Thoracic aorta (tissue), 2 donors: ENCODE measurements at regions not wholly inside any gene's neighbourhood (a gene's known extent, or its start where the extent isn't known, plus 50 kb on each side); places are given as distances from the start of the nearest gene placed in this dataset.

ENCODE experiments used
- ATAC-seq: fragments of 150-250 bp; one replicate; pipeline ENCODE4 v1.8.0; 2017; ENCODE audit warnings: low read depth; ENCODE audit not compliant: insufficient number of reproducible peaks, low FRiP score
- DNase-seq: peaks from one replicate; pipeline ENCODE4 v3.0.0-alpha.2; 2020; ENCODE audit warnings: low spot score
- H3K27ac ChIP-seq, 2 donors: fragments of 200-600 bp; sonication (generic); 1 replicate in 1 of 2; 2 replicates in 1 of 2; pipeline ENCODE4 v1.5.1; 2016; ENCODE audit warnings: mild to moderate bottlenecking in 2 of 2, moderate library complexity in 2 of 2
- H3K27me3 ChIP-seq: fragments of 200-600 bp; sonication (generic); replicated peaks from 2 replicates; pipeline ENCODE4 v1.6.0; 2016; ENCODE audit warnings: mild to moderate bottlenecking; ENCODE audit not compliant: insufficient read depth
- H3K36me3 ChIP-seq: fragments of 200-600 bp; sonication (generic); one replicate; pipeline ENCODE4 v1.5.1; 2016
- H3K4me1 ChIP-seq, 2 donors: fragments of 200-600 bp; sonication (generic); 1 replicate in 1 of 2; 2 replicates in 1 of 2; pipeline versions ENCODE4 v1.5.1 to v1.6.0; 2016; ENCODE audit warnings: low read depth in 2 of 2, mild to moderate bottlenecking in 1 of 2; ENCODE audit not compliant: control insufficient read depth in 1 of 2
- H3K4me3 ChIP-seq: fragments of 200-600 bp; sonication (generic); 2 replicates; pipeline ENCODE4 v1.5.1; 2016; ENCODE audit warnings: mild to moderate bottlenecking
- H3K9me3 ChIP-seq: fragments of 200-600 bp; sonication (generic); 2 replicates; pipeline ENCODE4 v1.5.1; 2016
- TF ChIP-seq, protein P1 (sequence below): fragments of 200-600 bp; sonication (generic); IDR thresholded peaks from one replicate; pipeline ENCODE4 v1.5.1; 2019; ENCODE audit warnings: antibody characterized with exemption

DNA sequence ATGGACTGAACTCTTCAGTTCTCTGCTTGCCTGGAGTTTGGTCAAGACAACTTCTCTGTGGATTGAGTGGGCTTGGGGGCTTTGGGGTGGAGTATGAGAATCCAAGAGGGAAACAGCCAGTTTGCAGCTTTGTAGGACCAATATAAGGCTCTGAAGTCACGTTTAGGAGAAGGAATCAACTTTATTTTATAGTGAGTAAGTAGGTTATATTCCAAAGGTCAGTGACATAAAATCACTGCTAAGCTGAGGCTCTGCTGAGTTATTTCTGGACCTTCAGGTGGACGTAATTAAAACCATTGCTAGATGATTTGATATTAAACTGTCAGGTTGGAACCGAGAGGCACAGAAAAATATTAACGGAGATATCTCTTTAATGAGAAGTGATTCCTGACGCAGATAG is 514.4 kb downstream of the DMAC1 start:
- no peak overlapping the region for H3K27ac ChIP-seq
- no peaks in the 10 kb centered on the region for H3K4me1 ChIP-seq
- no peaks in the 10 kb centered on the region for H3K27me3 ChIP-seq
- no peaks in the 10 kb centered on the region for H3K9me3 ChIP-seq
- no peak for DNase-seq
- TF ChIP-seq, protein P1, sequence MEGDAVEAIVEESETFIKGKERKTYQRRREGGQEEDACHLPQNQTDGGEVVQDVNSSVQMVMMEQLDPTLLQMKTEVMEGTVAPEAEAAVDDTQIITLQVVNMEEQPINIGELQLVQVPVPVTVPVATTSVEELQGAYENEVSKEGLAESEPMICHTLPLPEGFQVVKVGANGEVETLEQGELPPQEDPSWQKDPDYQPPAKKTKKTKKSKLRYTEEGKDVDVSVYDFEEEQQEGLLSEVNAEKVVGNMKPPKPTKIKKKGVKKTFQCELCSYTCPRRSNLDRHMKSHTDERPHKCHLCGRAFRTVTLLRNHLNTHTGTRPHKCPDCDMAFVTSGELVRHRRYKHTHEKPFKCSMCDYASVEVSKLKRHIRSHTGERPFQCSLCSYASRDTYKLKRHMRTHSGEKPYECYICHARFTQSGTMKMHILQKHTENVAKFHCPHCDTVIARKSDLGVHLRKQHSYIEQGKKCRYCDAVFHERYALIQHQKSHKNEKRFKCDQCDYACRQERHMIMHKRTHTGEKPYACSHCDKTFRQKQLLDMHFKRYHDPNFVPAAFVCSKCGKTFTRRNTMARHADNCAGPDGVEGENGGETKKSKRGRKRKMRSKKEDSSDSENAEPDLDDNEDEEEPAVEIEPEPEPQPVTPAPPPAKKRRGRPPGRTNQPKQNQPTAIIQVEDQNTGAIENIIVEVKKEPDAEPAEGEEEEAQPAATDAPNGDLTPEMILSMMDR, result no peak
- no peak for ATAC-seq
- H3K36me3 ChIP-seq, result no peaks in the 10 kb centered on the region
- H3K4me3 ChIP-seq, result no peak overlapping the region

DNA sequence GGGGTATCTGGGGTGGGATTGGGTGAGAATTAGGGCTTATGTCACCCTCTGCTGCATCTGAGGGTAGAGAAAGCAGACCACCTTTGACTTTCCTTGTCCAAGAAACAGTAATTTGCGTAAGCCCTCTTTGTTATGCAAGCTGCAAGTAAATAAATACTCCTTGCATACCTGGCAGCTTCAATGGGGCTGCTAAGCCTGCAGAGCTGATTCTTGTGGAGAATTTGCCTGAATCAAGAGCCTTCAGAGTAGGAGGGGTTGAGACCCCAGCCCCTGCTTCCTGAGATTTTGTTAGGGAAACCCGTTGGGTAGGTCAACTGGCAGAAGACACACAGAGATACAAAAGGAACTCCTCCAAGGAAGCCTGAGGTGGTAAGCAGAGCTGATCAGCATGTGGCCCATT is 515.1 kb downstream of the DMAC1 start:
- H3K9me3 ChIP-seq, result no peaks in the 10 kb centered on the region
- H3K4me1 ChIP-seq, result no peaks in the 10 kb centered on the region
- H3K4me3 ChIP-seq, result no peak overlapping the region
- TF ChIP-seq, protein P1, result no peak
- no peak for DNase-seq
- ATAC-seq, result no peak
- no peaks in the 10 kb centered on the region for H3K27me3 ChIP-seq
- no peaks in the 10 kb centered on the region for H3K36me3 ChIP-seq
- no peak overlapping the region for H3K27ac ChIP-seq

DNA sequence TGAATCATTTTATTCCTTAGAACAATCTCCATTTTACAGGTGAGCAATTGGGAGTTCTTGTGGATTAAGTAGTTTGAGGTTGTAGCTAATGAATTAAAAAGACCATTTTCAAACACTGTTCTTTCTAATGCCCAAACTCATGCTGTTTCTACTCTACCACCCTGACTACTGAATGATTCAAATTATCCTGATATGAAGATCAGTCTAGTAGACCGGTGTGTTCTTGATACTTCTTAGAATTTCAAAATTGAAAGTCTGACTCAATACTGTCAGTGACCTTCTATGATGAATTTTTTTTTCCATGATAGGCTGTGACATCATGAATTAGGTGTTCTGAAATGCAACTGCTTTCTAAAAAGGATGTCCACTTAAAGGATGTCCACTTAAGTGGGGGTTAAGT is 515.5 kb downstream of the DMAC1 start:
- H3K27ac ChIP-seq, result no peak overlapping the region
- no peaks in the 10 kb centered on the region for H3K4me1 ChIP-seq
- H3K9me3 ChIP-seq, result no peaks in the 10 kb centered on the region
- no peak for ATAC-seq
- TF ChIP-seq, protein P1, result no peak
- no peaks in the 10 kb centered on the region for H3K36me3 ChIP-seq
- H3K4me3 ChIP-seq, result no peak overlapping the region
- no peaks in the 10 kb centered on the region for H3K27me3 ChIP-seq
- no peak for DNase-seq

DNA sequence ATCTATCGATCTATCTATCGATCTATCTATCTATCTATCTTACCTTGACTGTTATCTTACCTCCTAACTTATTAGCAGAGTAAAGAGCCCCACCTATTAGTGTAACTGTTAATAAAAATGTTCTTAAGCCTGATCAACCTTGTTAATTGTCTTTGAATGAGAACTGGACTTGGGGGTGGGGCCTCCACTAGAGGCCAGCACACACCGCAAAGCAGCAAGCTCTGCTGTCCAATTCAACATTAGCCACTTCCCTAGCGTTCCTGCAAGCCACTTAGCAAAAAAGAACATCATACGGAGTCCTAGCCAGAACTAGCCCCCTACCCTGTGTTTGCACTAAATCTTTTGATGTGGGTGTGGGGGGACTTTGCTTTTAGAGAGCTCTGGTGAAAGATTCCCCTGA is 515.8 kb downstream of the KDM4C start:
- TF ChIP-seq, protein P1, result peak; percentile 15
- no peaks in the 10 kb centered on the region for H3K9me3 ChIP-seq
- no peak overlapping the region for H3K4me3 ChIP-seq
- no peaks in the 10 kb centered on the region for H3K36me3 ChIP-seq
- no peaks in the 10 kb centered on the region for H3K27me3 ChIP-seq
- no peaks in the 10 kb centered on the region for H3K4me1 ChIP-seq
- no peak for ATAC-seq
- H3K27ac ChIP-seq, result no peak overlapping the region
- DNase-seq, result no peak

DNA sequence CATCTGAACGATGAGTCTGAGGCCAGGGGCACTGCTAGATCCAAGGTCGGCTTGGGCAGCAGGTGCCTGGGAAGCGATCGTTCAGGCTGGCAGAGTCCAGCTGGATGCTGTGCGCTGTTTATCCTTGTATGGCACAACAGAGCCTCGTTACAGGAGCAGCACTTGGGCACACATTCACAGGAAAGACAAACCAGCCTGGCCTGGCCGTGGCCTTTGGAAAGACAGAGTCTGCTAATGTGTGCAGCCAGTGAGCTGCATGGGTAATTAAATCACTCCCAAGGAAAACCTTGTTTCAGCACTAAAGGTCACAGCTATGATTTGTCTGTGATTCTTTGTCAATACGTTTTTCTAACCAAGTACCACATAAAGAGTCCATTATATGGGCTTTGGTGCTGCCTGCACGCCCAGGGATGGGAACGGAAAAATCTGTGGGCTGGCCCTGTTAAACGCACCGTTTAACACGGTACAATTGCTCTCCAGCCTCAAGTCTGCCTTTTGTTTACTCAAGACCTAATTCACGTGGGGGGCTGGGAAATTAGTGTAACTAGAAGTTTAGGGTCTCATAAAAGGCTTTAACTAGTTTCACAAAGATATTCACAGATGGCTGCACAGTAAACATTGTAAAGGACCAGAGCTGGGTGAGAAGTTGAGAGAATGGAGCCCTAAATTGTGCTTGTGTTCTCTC is 509.3 kb downstream of the KDM4C start:
- Histone ChIP-seq H3K27me3 (no peaks in the 10 kb centered on the region), H3K36me3 (no peaks in the 10 kb centered on the region), H3K9me3 (no peaks in the 10 kb centered on the region), H3K4me3 (no peak overlapping the region), H3K27ac (no peak overlapping the region), H3K4me1 (no peaks in the 10 kb centered on the region)
- no peak for DNase-seq
- no peak for ATAC-seq
- TF ChIP-seq, protein P1, result no peak
